ENCODE measurements at regions not wholly inside any gene's neighbourhood (a gene's known extent, or its start where the extent isn't known, plus 50 kb on each side); places are given as distances from the start of the nearest gene placed in this dataset.

DNA sequence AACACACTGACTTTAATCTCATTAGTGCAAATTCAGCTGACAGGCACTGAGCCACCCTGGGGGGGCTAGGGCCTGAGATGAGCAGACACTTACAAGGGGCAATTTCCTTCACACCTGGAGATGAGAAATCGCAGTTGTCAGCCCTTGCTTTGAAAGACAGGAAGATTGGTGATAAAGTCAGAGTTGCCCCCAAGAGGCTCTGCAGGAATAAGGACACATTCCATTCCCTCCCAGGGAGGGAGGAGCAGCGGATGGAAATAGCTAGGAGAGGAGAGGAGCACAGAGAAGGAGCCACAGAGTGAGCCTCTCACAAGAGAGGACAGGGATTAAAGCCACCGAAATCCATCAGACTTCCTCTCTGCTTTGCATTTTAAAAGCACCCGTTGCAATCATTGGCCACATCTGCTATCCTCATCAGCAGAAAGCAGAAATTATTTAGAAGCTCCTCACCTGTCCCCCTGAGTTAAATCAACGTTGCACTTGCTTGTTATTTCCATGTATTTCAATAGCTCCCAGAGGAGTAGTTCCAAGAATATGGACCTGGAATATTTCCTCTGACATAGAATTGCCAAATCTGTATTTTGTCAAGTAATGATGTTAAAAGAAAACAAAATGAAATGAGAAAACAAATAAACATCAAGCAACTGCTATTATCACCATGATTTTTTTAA is 213.7 kb downstream of the BARX2 start:
- ATAC-seq: no peak
- CTCF ChIA-PET: no interaction called here

DNA sequence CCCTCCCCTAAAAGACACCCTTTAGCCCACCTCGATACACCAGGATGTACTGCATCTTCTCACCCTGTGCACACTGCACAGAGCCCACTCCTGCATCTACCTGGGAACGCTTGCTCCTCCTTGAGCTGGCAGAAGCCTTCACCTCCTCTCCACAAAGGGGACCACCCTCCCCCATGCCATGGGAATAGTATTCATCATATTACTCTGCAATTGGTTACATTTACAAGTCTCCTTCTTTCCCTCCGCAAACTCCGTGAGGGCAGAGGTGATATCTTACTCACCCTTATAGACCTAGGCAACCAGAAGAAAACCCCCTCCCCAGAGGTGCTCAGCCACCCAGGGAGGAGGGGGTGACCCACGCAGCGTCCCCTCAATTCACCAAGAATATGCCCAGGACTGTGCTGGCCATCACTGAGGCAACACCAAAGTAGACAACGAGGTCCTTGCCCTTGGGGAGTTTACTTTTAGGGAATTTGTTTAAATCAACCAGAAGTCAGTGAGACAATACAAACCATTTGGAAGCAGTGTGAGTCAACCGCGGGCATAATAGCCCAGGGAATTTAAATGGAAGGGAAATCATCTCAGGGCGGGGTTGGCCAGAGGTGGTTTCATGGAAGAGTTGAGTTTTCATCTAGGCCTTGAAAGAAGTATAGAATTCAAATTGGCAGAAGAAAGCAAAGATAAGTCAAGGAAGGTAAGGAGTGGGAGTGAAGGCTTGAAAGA is 214.5 kb downstream of the BARX2 start:
- H3K27ac ChIP-seq (ENCODE audit: control insufficient read depth, insufficient read depth): no peak overlapping the region
- H3K79me2 ChIP-seq (ENCODE audit: control insufficient read depth, insufficient read depth, low read length): no peaks in the 10 kb centered on the region
- no peak overlapping the region for H3K9ac ChIP-seq (ENCODE audit: control insufficient read depth, insufficient read depth, low read length)
- no peaks in the 10 kb centered on the region for H4K20me1 ChIP-seq (ENCODE audit: control insufficient read depth, insufficient read depth)
- FAIRE-seq (no peak), ATAC-seq (no peak), DNase-seq (ENCODE audit: low read depth, low spot score) (no peak)
- SMC1A ChIA-PET (ENCODE audit: uncharacterized antibody, unreplicated experiment): interaction anchor here (1.2 kb wide), 1 partner anchor 10 kb away, joined by 4 read pairs; no protein-coding TSS in a partner anchor
- POLR2A ChIA-PET: no interaction called here
- no peaks in the 10 kb centered on the region for H3K4me1 ChIP-seq (ENCODE audit: control insufficient read depth, insufficient read depth, low read length)
- no peak for TF ChIP-seq ZNF217 (IDR thresholded peaks at IDR 0.05)
- TF ChIP-seq, protein P1, sequence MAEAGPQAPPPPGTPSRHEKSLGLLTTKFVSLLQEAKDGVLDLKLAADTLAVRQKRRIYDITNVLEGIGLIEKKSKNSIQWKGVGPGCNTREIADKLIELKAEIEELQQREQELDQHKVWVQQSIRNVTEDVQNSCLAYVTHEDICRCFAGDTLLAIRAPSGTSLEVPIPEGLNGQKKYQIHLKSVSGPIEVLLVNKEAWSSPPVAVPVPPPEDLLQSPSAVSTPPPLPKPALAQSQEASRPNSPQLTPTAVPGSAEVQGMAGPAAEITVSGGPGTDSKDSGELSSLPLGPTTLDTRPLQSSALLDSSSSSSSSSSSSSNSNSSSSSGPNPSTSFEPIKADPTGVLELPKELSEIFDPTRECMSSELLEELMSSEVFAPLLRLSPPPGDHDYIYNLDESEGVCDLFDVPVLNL (IDR thresholded peaks at IDR 0.05; ENCODE audit: low read depth, low read length): no peak
- TF ChIP-seq, protein P2, sequence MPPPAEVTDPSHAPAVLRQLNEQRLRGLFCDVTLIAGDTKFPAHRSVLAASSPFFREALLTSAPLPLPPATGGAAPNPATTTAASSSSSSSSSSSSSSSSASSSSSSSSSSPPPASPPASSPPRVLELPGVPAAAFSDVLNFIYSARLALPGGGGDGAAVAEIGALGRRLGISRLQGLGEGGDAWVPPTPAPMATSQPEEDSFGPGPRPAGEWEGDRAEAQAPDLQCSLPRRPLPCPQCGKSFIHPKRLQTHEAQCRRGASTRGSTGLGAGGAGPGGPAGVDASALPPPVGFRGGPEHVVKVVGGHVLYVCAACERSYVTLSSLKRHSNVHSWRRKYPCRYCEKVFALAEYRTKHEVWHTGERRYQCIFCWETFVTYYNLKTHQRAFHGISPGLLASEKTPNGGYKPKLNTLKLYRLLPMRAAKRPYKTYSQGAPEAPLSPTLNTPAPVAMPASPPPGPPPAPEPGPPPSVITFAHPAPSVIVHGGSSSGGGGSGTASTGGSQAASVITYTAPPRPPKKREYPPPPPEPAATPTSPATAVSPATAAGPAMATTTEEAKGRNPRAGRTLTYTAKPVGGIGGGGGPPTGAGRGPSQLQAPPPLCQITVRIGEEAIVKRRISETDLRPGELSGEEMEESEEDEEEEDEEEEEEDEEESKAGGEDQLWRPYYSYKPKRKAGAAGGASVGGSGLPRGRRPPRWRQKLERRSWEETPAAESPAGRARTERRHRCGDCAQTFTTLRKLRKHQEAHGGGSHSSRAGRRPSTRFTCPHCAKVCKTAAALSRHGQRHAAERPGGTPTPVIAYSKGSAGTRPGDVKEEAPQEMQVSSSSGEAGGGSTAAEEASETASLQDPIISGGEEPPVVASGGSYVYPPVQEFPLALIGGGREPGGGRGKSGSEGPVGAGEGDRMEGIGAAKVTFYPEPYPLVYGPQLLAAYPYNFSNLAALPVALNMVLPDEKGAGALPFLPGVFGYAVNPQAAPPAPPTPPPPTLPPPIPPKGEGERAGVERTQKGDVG (CRISPR knock-in tag; IDR thresholded peaks at IDR 0.05): no peak
- no peak overlapping the region for H3K4me3 ChIP-seq
- H3K9me3 ChIP-seq (replicated peaks; ENCODE audit: control insufficient read depth, insufficient read depth, low read length): no peaks in the 10 kb centered on the region
- CTCF ChIA-PET: no interaction called here
- intact Hi-C loops (cut with micrococcal nuclease; ENCODE audit: unreplicated experiment): no loop called here
- WGBS (ENCODE audit: insufficient coverage, insufficient replicate concordance, low lambda C conversion rate, missing lambda C conversion rate): 19% methylated on average over 10 of the region's 10 CpGs
- H2AFZ ChIP-seq (ENCODE audit: control insufficient read depth, low read depth, low read length): no peak overlapping the region
- in situ Hi-C loops (cut with MboI): no loop called here
- no peaks in the 10 kb centered on the region for H3K36me3 ChIP-seq (ENCODE audit: control insufficient read depth in 2 of 2, insufficient read depth in 2 of 2, low read length in 1 of 2)
- RAD21 ChIA-PET (ENCODE audit: unreplicated experiment): no interaction called here
- H3K27me3 ChIP-seq (replicated peaks in 1 of 2; ENCODE audit: control insufficient read depth in 2 of 2, insufficient read depth in 2 of 2, low read length in 1 of 2): no peaks in the 10 kb centered on the region
- no TSS peak for BruUV-seq (replicated peaks)
- H3K4me2 ChIP-seq (ENCODE audit: control insufficient read depth, insufficient read depth): no peak overlapping the region

More for the DNA sequence above, 213.7 kb downstream of the BARX2 start:
- no peaks in the 10 kb centered on the region for H3K9me3 ChIP-seq (replicated peaks; ENCODE audit: control insufficient read depth, insufficient read depth, low read length)
- H3K4me1 ChIP-seq (ENCODE audit: control insufficient read depth, insufficient read depth, low read length): no peaks in the 10 kb centered on the region
- no peak overlapping the region for H3K4me3 ChIP-seq
- in situ Hi-C loops (cut with MboI) (no loop called here), intact Hi-C loops (cut with micrococcal nuclease; ENCODE audit: unreplicated experiment) (no loop called here)
- no peak overlapping the region for H3K9ac ChIP-seq (ENCODE audit: control insufficient read depth, insufficient read depth, low read length)
- no peaks in the 10 kb centered on the region for H3K36me3 ChIP-seq (ENCODE audit: control insufficient read depth in 2 of 2, insufficient read depth in 2 of 2, low read length in 1 of 2)
- DNase-seq (ENCODE audit: low read depth, low spot score): no peak
- no peak overlapping the region for H2AFZ ChIP-seq (ENCODE audit: control insufficient read depth, low read depth, low read length)
- ChIA-PET SMC1A (ENCODE audit: uncharacterized antibody, unreplicated experiment) (interaction anchor here (1.2 kb wide), 1 partner anchor 10 kb away, joined by 4 read pairs; no protein-coding TSS in a partner anchor), RAD21 (ENCODE audit: unreplicated experiment) (no interaction called here), POLR2A (no interaction called here)
- H3K79me2 ChIP-seq (ENCODE audit: control insufficient read depth, insufficient read depth, low read length): no peaks in the 10 kb centered on the region
- H4K20me1 ChIP-seq (ENCODE audit: control insufficient read depth, insufficient read depth): no peaks in the 10 kb centered on the region
- TF ChIP-seq HDGF (IDR thresholded peaks at IDR 0.05) (no peak), SUZ12 (IDR thresholded peaks at IDR 0.05; ENCODE audit: unreplicated experiment) (no peak), NR2C1 (IDR thresholded peaks at IDR 0.05) (no peak), LARP7 (IDR thresholded peaks at IDR 0.05) (no peak), CHD2 (IDR thresholded peaks at IDR 0.05; ENCODE audit: borderline replicate concordance, low read depth, low read length) (no peak), MEF2B (IDR thresholded peaks at IDR 0.05; ENCODE audit: partially characterized antibody, poor library complexity, severe bottlenecking) (no peak), POLR2A (IDR thresholded peaks at IDR 0.05; ENCODE audit: low read depth, low read length) (no peak)
- TF ChIP-seq, protein P3, sequence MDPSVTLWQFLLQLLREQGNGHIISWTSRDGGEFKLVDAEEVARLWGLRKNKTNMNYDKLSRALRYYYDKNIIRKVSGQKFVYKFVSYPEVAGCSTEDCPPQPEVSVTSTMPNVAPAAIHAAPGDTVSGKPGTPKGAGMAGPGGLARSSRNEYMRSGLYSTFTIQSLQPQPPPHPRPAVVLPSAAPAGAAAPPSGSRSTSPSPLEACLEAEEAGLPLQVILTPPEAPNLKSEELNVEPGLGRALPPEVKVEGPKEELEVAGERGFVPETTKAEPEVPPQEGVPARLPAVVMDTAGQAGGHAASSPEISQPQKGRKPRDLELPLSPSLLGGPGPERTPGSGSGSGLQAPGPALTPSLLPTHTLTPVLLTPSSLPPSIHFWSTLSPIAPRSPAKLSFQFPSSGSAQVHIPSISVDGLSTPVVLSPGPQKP (IDR thresholded peaks at IDR 0.05; ENCODE audit: low read depth, low read length): no peak
- no peak overlapping the region for H3K27ac ChIP-seq (ENCODE audit: control insufficient read depth, insufficient read depth)
- no TSS peak for BruUV-seq (replicated peaks)
- no peak overlapping the region for H3K4me2 ChIP-seq (ENCODE audit: control insufficient read depth, insufficient read depth)
- FAIRE-seq: no peak
- no peaks in the 10 kb centered on the region for H3K27me3 ChIP-seq (replicated peaks in 1 of 2; ENCODE audit: control insufficient read depth in 2 of 2, insufficient read depth in 2 of 2, low read length in 1 of 2)
- 0% methylated on average over 5 of the region's 5 CpGs for WGBS (ENCODE audit: insufficient coverage, insufficient replicate concordance, low lambda C conversion rate, missing lambda C conversion rate)
